ENCODE measurements at regions not wholly inside any gene's neighbourhood (a gene's known extent, or its start where the extent isn't known, plus 50 kb on each side); places are given as distances from the start of the nearest gene placed in this dataset.
"Not testable (repeated sequence)": the region's sequence is repeated elsewhere in the genome, so short reads cannot be mapped to it uniquely, and the experiment has no call there.

DNA sequence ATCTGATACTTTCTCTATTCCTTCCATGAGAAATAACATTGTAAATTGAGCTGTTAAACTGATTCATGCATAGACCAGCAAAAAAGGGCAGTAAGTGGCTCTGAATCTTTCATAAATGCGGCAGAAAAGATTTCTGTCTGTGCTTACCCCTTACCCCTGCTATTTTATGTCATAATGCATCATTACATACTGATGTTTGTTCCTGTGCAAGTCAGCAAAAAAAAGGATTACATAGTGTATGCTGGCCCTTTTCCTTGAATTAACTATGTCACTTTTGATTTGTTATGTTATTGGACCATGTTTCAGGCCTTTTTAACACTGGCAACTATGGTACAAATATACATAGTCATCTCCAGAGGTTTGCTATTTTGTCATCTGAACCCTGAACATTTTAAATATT is 2159.7 kb downstream of the PCDH7 start:
- no peaks in the 10 kb centered on the region for H3K36me3 Mint-ChIP-seq (ENCODE audit: low read depth)
- H3K4me1 Mint-ChIP-seq, result no peaks in the 10 kb centered on the region
- H3K9me3 Mint-ChIP-seq, result peaks cover 1% of the 10 kb centered on the region
- intact Hi-C loops (cut with micrococcal nuclease), result no loop called here
- no peak overlapping the region for H3K4me3 Mint-ChIP-seq
- H3K27me3 Mint-ChIP-seq, result no peaks in the 10 kb centered on the region
- no peak for DNase-seq
- no peak overlapping the region for H3K27ac Mint-ChIP-seq

- intact Hi-C loops (cut with micrococcal nuclease), result no loop called here
Observed at GRCh38 chr4:32884198-32884597, 2164.0 kb downstream of the PCDH7 start.

DNA sequence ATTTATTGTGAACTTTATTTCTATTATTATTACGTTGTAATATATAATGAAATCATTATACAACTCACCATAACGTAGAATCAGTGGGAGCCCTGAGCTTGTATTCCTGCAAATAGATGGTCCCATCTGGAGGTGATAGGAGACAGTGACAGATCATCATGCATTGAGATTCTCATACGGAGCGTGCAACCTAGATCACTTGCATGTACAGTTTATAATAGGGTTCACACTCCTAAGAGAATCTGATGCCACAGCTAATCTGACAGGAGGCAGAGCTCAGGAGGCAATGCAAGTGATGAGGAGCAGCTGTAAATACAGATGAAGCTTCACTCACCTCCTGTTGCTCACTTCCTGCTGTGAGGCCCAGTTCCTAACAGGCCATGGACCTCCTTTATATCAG is 2170.2 kb downstream of the PCDH7 start:
- H3K27ac Mint-ChIP-seq, result no peak overlapping the region
- H3K36me3 Mint-ChIP-seq (ENCODE audit: low read depth), result no peaks in the 10 kb centered on the region
- no peaks in the 10 kb centered on the region for H3K27me3 Mint-ChIP-seq
- no peak for DNase-seq
- H3K4me1 Mint-ChIP-seq, result no peaks in the 10 kb centered on the region
- H3K9me3 Mint-ChIP-seq, result no peaks in the 10 kb centered on the region
- intact Hi-C loops (cut with micrococcal nuclease), result no loop called here
- no peak overlapping the region for H3K4me3 Mint-ChIP-seq

More at GRCh38 chr4:32884198-32884597, 2164.0 kb downstream of the PCDH7 start:
- Mint-ChIP-seq H3K4me1 (no peaks in the 10 kb centered on the region), H3K27ac (no peak overlapping the region), H3K9me3 (no peaks in the 10 kb centered on the region), H3K27me3 (no peaks in the 10 kb centered on the region), H3K4me3 (no peak overlapping the region), H3K36me3 (ENCODE audit: low read depth) (no peaks in the 10 kb centered on the region)
- DNase-seq, result no peak

DNA sequence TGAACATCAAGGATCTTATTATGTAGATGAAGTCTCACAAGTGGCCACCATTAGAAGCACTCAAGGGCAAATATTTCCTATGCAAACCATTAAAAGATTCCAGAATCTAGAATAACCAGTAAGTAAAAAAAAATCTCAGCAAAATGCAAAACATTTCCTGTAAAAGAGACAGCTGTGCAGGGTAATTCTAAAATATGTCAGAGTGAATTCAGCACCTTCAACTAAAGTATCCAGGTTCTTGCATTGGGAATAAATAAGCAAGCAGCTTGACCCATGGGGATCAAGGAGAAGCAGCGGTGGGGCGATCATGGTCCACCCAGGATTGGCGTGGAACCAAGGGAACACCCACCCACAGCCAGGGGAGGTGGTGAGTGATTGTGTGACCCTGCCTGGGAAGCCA is 2188.9 kb downstream of the PCDH7 start:
- H3K4me1 Mint-ChIP-seq, result no peaks in the 10 kb centered on the region
- H3K4me3 Mint-ChIP-seq, result no peak overlapping the region
- peaks cover 10% of the 10 kb centered on the region for H3K9me3 Mint-ChIP-seq
- H3K36me3 Mint-ChIP-seq (ENCODE audit: low read depth), result no peaks in the 10 kb centered on the region
- no peak for DNase-seq
- H3K27ac Mint-ChIP-seq, result no peak overlapping the region
- no peaks in the 10 kb centered on the region for H3K27me3 Mint-ChIP-seq
- intact Hi-C loops (cut with micrococcal nuclease), result no loop called here

- no peak overlapping the region for H3K27ac Mint-ChIP-seq
- no peak overlapping the region for H3K4me3 Mint-ChIP-seq
- no peaks in the 10 kb centered on the region for H3K4me1 Mint-ChIP-seq
- H3K36me3 Mint-ChIP-seq (ENCODE audit: low read depth), result no peaks in the 10 kb centered on the region
- intact Hi-C loops (cut with micrococcal nuclease), result no loop called here
- no peak for DNase-seq
- H3K27me3 Mint-ChIP-seq, result no peaks in the 10 kb centered on the region
- peaks cover 6% of the 10 kb centered on the region for H3K9me3 Mint-ChIP-seq
Observed at GRCh38 chr4:32909736-32910135, 2189.6 kb downstream of the PCDH7 start.

- Mint-ChIP-seq H3K27me3 (no peaks in the 10 kb centered on the region), H3K9me3 (no peaks in the 10 kb centered on the region), H3K36me3 (ENCODE audit: low read depth) (no peaks in the 10 kb centered on the region), H3K27ac (no peak overlapping the region), H3K4me3 (no peak overlapping the region), H3K4me1 (no peaks in the 10 kb centered on the region)
- intact Hi-C loops (cut with micrococcal nuclease), result no loop called here
- no peak for DNase-seq
Observed at GRCh38 chr4:32917586-32917985, 2197.4 kb downstream of the PCDH7 start.

GRCh38 chr4:32929796-32930699 is 2209.9 kb downstream of the PCDH7 start:
- intact Hi-C loops (cut with micrococcal nuclease), result no loop called here
- H3K9me3 Mint-ChIP-seq, result no peaks in the 10 kb centered on the region

DNA sequence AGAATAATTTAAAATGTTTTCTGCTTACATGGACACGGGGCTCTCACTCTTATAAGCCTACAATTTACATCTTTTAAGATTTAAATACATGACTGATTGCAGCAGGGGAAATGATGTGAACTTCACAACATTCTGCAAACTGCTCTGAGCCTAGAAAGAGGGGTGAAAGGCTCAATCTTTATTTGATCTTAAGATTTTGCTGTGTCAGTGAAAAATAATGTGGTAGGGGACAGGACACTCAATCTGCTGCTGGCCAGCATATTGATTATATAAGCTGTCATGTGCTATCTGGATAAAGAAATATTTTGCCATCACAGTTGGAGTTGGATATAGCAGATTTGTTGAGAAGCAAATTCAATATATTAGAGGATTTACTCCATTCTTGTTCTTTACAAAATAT is 2210.5 kb downstream of the PCDH7 start:
- no peak for DNase-seq
- Mint-ChIP-seq H3K27ac (no peak overlapping the region), H3K27me3 (no peaks in the 10 kb centered on the region), H3K4me3 (no peak overlapping the region), H3K36me3 (ENCODE audit: low read depth) (no peaks in the 10 kb centered on the region), H3K4me1 (no peaks in the 10 kb centered on the region), H3K9me3 (no peaks in the 10 kb centered on the region)
- intact Hi-C loops (cut with micrococcal nuclease), result no loop called here

More at GRCh38 chr4:32929796-32930699, 2209.9 kb downstream of the PCDH7 start:
- no peak for DNase-seq
- Mint-ChIP-seq H3K4me3 (no peak overlapping the region), H3K4me1 (no peaks in the 10 kb centered on the region), H3K36me3 (ENCODE audit: low read depth) (no peaks in the 10 kb centered on the region), H3K27ac (no peak overlapping the region), H3K27me3 (no peaks in the 10 kb centered on the region)

DNA sequence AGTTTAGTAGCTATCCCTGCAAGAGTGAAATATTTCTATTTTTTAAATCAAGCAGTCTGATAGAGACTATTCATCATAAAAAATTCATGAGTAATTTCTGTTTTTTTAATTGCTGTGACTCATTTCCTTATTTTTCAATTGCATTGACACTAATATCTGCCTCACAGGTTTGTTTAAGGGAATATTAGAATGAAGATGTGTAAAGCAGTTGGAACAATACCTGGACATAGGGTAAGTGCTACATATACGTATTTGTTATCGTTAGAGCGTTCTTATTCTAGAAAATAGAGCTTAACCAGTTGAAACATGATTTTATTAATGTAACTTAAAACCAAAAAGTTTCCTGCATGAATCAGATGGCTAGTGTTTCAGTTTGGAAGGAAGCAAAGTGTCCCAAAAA is 2211.3 kb downstream of the PCDH7 start:
- Mint-ChIP-seq H3K27me3 (no peaks in the 10 kb centered on the region), H3K4me3 (no peak overlapping the region), H3K36me3 (ENCODE audit: low read depth) (no peaks in the 10 kb centered on the region), H3K27ac (no peak overlapping the region), H3K4me1 (no peaks in the 10 kb centered on the region), H3K9me3 (no peaks in the 10 kb centered on the region)
- no peak for DNase-seq
- intact Hi-C loops (cut with micrococcal nuclease), result no loop called here

DNA sequence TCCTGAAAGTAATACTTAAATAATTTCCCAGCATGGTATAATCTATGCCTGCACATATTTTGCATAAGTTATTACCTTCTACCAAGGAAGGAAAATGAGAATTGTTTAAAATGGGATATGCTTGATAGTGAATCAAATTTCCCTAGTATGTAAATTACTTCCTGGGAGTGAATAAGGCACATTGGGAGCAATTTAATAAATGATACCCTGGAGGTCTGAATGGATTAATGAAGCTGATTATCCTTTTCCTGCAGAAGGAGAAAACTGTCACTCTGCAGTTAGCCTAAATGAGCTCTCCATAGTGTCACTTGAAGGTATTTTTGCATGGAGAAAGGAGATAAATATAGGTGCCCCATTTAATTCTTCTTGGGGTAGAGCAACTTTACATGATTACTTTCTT is 2212.0 kb downstream of the PCDH7 start:
- no peak overlapping the region for H3K27ac Mint-ChIP-seq
- H3K27me3 Mint-ChIP-seq, result no peaks in the 10 kb centered on the region
- no peaks in the 10 kb centered on the region for H3K9me3 Mint-ChIP-seq
- H3K4me3 Mint-ChIP-seq, result no peak overlapping the region
- intact Hi-C loops (cut with micrococcal nuclease), result no loop called here
- no peak for DNase-seq
- no peaks in the 10 kb centered on the region for H3K36me3 Mint-ChIP-seq (ENCODE audit: low read depth)
- no peaks in the 10 kb centered on the region for H3K4me1 Mint-ChIP-seq

DNA sequence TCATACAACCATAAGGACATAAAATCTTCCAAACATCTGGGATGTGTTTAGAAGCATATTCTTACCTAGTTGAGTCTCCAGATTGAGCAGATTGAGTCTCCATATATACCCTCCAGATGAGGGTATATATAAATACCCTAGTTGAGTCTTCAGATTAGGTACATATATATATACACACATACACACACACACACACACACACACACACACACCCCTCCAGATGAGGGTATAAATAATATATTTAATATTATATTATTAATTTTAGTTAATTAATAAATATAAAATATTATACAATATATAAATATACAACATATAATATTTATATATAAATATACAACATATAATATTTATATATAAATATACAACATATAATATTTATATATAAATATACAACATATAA is 2219.1 kb downstream of the PCDH7 start:
- intact Hi-C loops (cut with micrococcal nuclease); H3K4me1 Mint-ChIP-seq; H3K27me3 Mint-ChIP-seq; H3K9me3 Mint-ChIP-seq; H3K4me3 Mint-ChIP-seq; H3K27ac Mint-ChIP-seq; H3K36me3 Mint-ChIP-seq (ENCODE audit: low read depth); DNase-seq: not testable (repeated sequence)

DNA sequence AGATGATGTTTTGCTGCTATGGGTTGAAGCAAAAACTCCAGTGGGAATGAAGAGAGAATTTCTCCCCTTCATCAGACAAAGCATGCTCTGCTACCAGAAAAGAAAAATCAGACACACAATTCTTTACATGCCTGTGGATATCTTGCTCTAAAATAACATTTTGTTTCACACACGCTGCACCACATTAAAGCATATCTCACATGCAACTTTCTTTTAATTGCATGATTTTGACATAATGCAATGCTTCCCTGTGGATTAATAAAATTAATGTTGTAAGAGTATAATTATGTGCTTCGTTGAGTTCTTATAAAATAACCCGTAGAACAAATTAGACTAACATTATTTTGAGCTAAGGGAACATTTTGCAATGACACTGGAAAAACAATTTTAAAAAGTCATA is 2230.7 kb downstream of the PCDH7 start:
- DNase-seq, result no peak
- no peaks in the 10 kb centered on the region for H3K27me3 Mint-ChIP-seq
- no peak overlapping the region for H3K4me3 Mint-ChIP-seq
- H3K9me3 Mint-ChIP-seq, result peaks cover 7% of the 10 kb centered on the region
- no peaks in the 10 kb centered on the region for H3K4me1 Mint-ChIP-seq
- H3K36me3 Mint-ChIP-seq (ENCODE audit: low read depth), result no peaks in the 10 kb centered on the region
- intact Hi-C loops (cut with micrococcal nuclease), result no loop called here
- no peak overlapping the region for H3K27ac Mint-ChIP-seq

- H3K27me3 Mint-ChIP-seq, result no peaks in the 10 kb centered on the region
- intact Hi-C loops (cut with micrococcal nuclease), result no loop called here
- DNase-seq, result no peak
- no peak overlapping the region for H3K4me3 Mint-ChIP-seq
- no peaks in the 10 kb centered on the region for H3K36me3 Mint-ChIP-seq (ENCODE audit: low read depth)
- H3K27ac Mint-ChIP-seq, result no peak overlapping the region
- H3K9me3 Mint-ChIP-seq, result peaks cover 3% of the 10 kb centered on the region
- no peaks in the 10 kb centered on the region for H3K4me1 Mint-ChIP-seq
Observed at GRCh38 chr4:32958586-32958985, 2238.4 kb downstream of the PCDH7 start.

DNA sequence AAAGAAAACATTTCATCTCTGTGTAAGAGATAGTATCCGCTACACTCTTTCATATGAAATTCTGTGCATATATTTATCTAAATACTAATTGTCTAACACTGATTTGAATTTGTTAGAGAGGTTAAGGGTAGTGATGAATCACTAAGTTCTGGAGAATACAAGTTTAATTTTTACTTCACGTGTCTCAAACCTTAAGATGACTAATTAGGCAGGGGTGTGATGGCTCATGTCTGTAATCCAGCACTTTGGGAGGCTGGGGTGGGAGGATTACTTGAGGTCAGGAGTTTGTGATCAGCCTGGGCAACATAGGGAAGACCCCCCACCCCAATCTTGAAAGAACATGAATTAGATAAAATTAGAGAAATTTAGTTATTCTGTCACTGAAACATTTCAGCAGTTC is 2241.9 kb downstream of the PCDH7 start:
- Mint-ChIP-seq H3K36me3 (ENCODE audit: low read depth) (no peaks in the 10 kb centered on the region), H3K4me3 (no peak overlapping the region), H3K27ac (no peak overlapping the region), H3K27me3 (no peaks in the 10 kb centered on the region), H3K9me3 (no peaks in the 10 kb centered on the region), H3K4me1 (no peaks in the 10 kb centered on the region)
- intact Hi-C loops (cut with micrococcal nuclease), result no loop called here
- DNase-seq, result no peak

DNA sequence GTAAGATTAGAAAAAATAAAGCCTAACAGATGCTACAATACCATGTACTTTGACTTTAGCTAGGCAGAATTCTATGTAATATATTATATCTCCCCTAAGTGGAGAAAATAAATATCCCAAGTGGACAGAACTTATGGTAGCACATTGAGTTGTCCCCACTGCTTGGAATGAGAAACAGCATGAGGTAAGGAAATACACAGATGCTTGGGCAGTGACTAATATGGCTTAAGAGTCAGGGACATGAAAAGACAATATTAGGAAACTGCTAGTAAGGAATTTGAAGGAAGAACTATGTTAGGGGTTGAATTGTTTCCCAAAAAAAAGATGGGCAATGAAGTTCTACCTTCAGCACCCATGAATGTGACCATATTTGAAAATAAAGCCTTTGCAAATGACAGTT is 2265.1 kb downstream of the PCDH7 start:
- Mint-ChIP-seq H3K9me3 (peaks cover 11% of the 10 kb centered on the region), H3K4me3 (no peak overlapping the region), H3K4me1 (no peaks in the 10 kb centered on the region), H3K27ac (no peak overlapping the region), H3K27me3 (no peaks in the 10 kb centered on the region), H3K36me3 (ENCODE audit: low read depth) (no peaks in the 10 kb centered on the region)
- DNase-seq, result no peak
- intact Hi-C loops (cut with micrococcal nuclease), result no loop called here
